ENCODE measurements at regions not wholly inside any gene's neighbourhood (a gene's known extent, or its start where the extent isn't known, plus 50 kb on each side); places are given as distances from the start of the nearest gene placed in this dataset.

- TF ChIP-seq CTCF (IDR thresholded peaks at IDR 0.05; ENCODE audit: insufficient read depth, low read length, poor library complexity, severe bottlenecking): no peak
- TF ChIP-seq EZH2phosphoT487 (conservative IDR thresholded peaks at IDR 0.05; ENCODE audit: low read length): no peak
These were observed 124.3 kb downstream of the RCN1 start for GRCh38 chr11:32215157-32215556.
